BJ (cell line): ENCODE measurements at regions not wholly inside any gene's neighbourhood (a gene's known extent, or its start where the extent isn't known, plus 50 kb on each side); places are given as distances from the start of the nearest gene placed in this dataset.
A peak's percentile ranks its signal among the peaks of the same experiment; 100 is the strongest.

ENCODE experiments used
- CTCF ChIA-PET: fragments of 350-600 bp; formaldehyde crosslinking; extraction: SDS; loops from one replicate; lab custom pipeline; 2021; ENCODE audit warnings: antibody characterized with exemption, inconsistent platforms; lab: Yijun Ruan, JAX
- POLR2A ChIA-PET: fragments of 300-600 bp; sonication (Branson Sonifier 250); formaldehyde crosslinking; extraction: SDS; loops from one replicate; lab custom pipeline; 2021; ENCODE audit warnings: antibody characterized with exemption; lab: Charles Lee
- DNase-seq: peaks from one replicate; pipeline ENCODE4 v3.0.0-alpha.2; 2011; ENCODE audit warnings: low read depth
- H3K27me3 ChIP-seq: 2 replicates; pipeline ENCODE4 v1.6.0; 2011; ENCODE audit warnings: low read length; ENCODE audit not compliant: control insufficient read depth, insufficient read depth
- H3K36me3 ChIP-seq: 2 replicates; pipeline ENCODE4 v1.5.1; 2011; ENCODE audit warnings: low read length; ENCODE audit not compliant: control insufficient read depth, insufficient read depth
- H3K4me3 ChIP-seq: 2 replicates; pipeline ENCODE4 v1.5.1; 2011; ENCODE audit warnings: low read depth, mild to moderate bottlenecking, control low read depth, low read length
- TF ChIP-seq, protein P1 (sequence below): IDR thresholded peaks from 2 replicates; pipeline ENCODE4 v1.5.1; 2011; ENCODE audit warnings: low read depth, mild to moderate bottlenecking, control low read depth, inconsistent platforms, low read length, moderate library complexity; ENCODE audit not compliant: insufficient read depth

DNA sequence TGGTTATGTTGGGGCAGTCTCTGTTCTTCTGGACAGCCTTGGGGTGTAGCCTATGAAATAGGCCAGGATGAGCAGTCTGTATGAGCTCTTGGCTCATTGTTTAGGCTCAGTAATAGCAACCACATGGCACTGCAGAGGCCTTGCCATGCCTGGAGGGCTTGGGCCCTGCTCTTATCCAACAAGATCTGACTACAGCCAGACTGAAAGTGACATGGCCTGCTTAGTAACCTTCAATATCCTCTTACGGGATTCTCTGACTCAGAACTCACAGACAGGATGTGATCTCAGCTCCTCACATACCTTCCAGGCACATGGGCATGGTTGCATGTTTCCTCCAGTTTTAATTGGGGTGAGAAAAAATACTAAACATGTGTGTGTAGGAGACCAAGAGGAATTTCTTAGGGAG is 289.3 kb downstream of the PTEN start:
- Histone ChIP-seq H3K36me3 (no peaks in the 10 kb centered on the region), H3K27me3 (no peaks in the 10 kb centered on the region), H3K4me3 (no peak overlapping the region)
- TF ChIP-seq, protein P1, sequence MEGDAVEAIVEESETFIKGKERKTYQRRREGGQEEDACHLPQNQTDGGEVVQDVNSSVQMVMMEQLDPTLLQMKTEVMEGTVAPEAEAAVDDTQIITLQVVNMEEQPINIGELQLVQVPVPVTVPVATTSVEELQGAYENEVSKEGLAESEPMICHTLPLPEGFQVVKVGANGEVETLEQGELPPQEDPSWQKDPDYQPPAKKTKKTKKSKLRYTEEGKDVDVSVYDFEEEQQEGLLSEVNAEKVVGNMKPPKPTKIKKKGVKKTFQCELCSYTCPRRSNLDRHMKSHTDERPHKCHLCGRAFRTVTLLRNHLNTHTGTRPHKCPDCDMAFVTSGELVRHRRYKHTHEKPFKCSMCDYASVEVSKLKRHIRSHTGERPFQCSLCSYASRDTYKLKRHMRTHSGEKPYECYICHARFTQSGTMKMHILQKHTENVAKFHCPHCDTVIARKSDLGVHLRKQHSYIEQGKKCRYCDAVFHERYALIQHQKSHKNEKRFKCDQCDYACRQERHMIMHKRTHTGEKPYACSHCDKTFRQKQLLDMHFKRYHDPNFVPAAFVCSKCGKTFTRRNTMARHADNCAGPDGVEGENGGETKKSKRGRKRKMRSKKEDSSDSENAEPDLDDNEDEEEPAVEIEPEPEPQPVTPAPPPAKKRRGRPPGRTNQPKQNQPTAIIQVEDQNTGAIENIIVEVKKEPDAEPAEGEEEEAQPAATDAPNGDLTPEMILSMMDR, result no peak
- peak; percentile 100 for DNase-seq
- ChIA-PET POLR2A (interaction anchor here (0.6 to 0.8 kb wide), 2 partner anchors 192 to 288 kb away, joined by 3 to 4 read pairs; no protein-coding TSS in a partner anchor), CTCF (interaction anchor here (1.2 kb wide), 1 partner anchor 236 kb away, joined by 5 read pairs; no protein-coding TSS in a partner anchor)

DNA sequence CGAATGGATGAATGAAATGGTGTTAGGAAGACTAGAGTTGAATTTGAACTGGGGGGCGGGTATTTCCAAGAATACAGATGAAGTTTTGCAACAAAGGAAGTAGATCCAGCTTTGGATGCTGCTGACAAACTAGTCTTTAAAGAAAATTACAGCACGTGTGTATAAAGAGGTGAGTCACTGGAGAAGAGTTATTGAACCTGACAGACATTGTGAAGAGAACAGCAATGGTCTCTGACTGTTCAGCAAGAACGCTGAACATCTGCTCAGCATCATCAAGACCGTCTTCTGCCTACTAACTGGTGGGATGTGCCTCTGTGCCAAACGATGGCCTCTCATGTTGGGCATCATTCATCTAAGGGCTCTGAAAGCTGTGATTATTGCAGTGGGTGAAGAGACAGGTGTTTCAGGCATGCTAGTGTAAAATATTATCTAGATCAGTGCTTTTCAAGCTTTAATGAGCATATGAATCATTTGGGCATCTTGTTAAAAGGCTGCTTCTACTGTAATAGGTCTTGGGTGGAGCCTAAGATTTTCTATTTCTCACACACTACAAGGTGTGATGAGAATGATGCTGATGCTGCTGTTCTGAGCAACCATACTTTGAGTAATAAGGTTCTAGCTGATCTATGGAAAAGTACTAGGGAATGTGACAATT is 291.3 kb downstream of the PTEN start:
- ChIA-PET POLR2A (no interaction called here), CTCF (no interaction called here)
- Histone ChIP-seq H3K27me3 (no peaks in the 10 kb centered on the region), H3K4me3 (no peak overlapping the region), H3K36me3 (no peaks in the 10 kb centered on the region)
- TF ChIP-seq, protein P1, result no peak
- peak; percentile 73 for DNase-seq

DNA sequence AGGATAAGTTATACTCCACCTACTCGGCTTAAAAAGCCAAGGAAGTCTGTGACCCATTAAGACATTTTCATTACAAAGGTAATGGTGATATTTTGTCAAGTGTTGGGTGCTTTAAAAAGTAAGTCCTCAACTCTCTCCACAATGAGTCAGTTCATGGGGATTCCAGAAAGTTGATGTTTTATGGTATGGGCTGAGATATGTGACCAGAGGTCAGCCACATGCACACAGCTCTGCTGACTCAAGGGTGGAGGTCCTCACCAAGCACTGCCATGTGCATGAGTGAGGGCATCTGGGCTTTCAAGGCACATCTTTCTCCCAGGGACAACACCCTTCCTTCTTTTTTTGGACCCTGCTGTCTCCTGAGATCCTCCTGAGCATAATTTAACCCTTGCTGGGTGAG is 292.9 kb downstream of the PTEN start:
- TF ChIP-seq, protein P1, result no peak
- DNase-seq, result peak; percentile 59
- Histone ChIP-seq H3K36me3 (no peaks in the 10 kb centered on the region), H3K27me3 (no peaks in the 10 kb centered on the region), H3K4me3 (no peak overlapping the region)
- ChIA-PET CTCF (interaction anchor here (0.9 to 1.2 kb wide), 2 partner anchors 8 to 295 kb away, joined by 3 read pairs; no protein-coding TSS in a partner anchor), POLR2A (no interaction called here)

DNA sequence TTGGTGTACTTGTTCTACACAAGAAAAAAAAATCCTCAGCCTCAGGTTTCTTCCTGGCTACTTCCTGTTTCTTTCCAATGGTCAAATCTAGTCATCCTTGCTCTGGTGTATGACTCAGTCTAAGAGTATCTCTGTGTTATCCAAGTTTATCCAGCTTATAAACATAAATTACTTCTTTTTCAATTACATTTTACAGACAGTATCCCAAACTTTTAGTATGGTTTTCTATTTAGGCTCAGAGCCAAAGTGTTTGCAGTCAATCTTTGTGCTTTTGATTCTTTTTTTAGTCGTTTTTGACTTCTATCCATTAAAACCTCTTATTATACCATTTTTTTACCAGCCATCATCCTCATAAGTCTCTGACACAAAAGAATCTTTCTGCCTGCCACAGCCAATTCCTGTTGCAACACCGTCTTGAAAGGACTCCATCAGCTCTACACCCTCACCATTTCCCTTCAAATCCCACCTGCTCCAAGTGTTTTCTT is 294.6 kb downstream of the PTEN start:
- Histone ChIP-seq H3K4me3 (no peak overlapping the region), H3K36me3 (no peaks in the 10 kb centered on the region), H3K27me3 (no peaks in the 10 kb centered on the region)
- DNase-seq, result peak; percentile 68
- CTCF ChIA-PET, result interaction anchor here (0.5 kb wide), 1 partner anchor 231 kb away, joined by 3 read pairs; no protein-coding TSS in a partner anchor
- POLR2A ChIA-PET, result no interaction called here
- TF ChIP-seq, protein P1, result no peak

DNA sequence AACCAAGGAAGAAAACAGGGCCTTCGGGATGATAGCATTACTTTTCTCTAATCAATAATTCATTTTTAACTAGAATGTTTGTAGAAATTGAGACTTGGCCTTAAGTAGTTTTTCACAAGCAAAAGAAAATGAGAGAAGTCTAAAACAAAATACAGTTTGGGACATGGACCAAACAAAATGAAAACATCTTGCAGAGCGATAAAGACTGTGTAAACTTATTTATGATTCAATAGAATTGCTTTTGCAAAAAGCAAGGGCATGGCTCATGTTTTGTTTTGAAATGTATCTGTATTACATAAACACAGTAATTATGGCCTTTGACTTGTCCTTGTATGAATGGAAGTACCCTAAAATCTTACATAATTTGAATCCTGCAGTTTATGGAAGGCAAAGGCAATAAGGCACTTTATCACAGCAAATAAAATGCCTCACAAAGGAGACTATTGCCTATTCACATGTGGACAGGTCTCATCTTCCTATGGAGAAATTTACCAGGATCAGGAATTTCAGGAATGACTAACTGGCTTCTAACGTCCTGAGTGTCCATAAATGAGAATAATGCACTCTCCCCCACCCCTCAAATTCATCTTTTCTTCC is 295.2 kb downstream of the PTEN start:
- CTCF ChIA-PET, result interaction anchor here (0.5 to 0.8 kb wide), 2 partner anchors 231 to 339 kb away, joined by 3 read pairs; no protein-coding TSS in a partner anchor
- TF ChIP-seq, protein P1, result no peak
- H3K36me3 ChIP-seq, result no peaks in the 10 kb centered on the region
- POLR2A ChIA-PET, result no interaction called here
- no peak overlapping the region for H3K4me3 ChIP-seq
- no peaks in the 10 kb centered on the region for H3K27me3 ChIP-seq
- no peak for DNase-seq
